ENCODE measurements at regions not wholly inside any gene's neighbourhood (a gene's known extent, or its start where the extent isn't known, plus 50 kb on each side); places are given as distances from the start of the nearest gene placed in this dataset.

- no peak for ATAC-seq
- intact Hi-C loops (cut with DNase I), result no loop called here
- no peak for DNase-seq (ENCODE audit: low spot score)
Measured at GRCh38 chr4:67082746-67083145, 462.6 kb downstream of the CENPC start.

GRCh38 chr4:67080046-67080557 lies 465.2 kb downstream of the CENPC start:
- intact Hi-C loops (cut with DNase I), result no loop called here
- no peak for ATAC-seq
- DNase-seq (ENCODE audit: low spot score), result no peak

- DNase-seq (ENCODE audit: low spot score) (no peak), ATAC-seq (no peak)
- intact Hi-C loops (cut with DNase I), result no loop called here
Measured at GRCh38 chr4:67071641-67072040, 473.7 kb downstream of the CENPC start.

GRCh38 chr4:67055319-67055718 lies 490.0 kb downstream of the CENPC start:
- intact Hi-C loops (cut with DNase I), result no loop called here
- ATAC-seq (no peak), DNase-seq (ENCODE audit: low spot score) (no peak)

GRCh38 chr4:67054896-67055295 lies 490.4 kb downstream of the CENPC start:
- DNase-seq (ENCODE audit: low spot score) (no peak), ATAC-seq (no peak)
- intact Hi-C loops (cut with DNase I), result no loop called here

- intact Hi-C loops (cut with DNase I), result no loop called here
- ATAC-seq, result no peak
- DNase-seq (ENCODE audit: low spot score), result no peak
Measured at GRCh38 chr4:67052814-67053675, 492.3 kb downstream of the CENPC start.

- no peak for DNase-seq (ENCODE audit: low spot score)
- intact Hi-C loops (cut with DNase I), result no loop called here
- no peak for ATAC-seq
Measured at GRCh38 chr4:67051000-67051789, 494.1 kb downstream of the CENPC start.

GRCh38 chr4:67049446-67049845 lies 495.9 kb downstream of the CENPC start:
- intact Hi-C loops (cut with DNase I), result no loop called here
- no peak for DNase-seq (ENCODE audit: low spot score)
- ATAC-seq, result no peak

GRCh38 chr4:67048530-67048929 lies 496.8 kb downstream of the CENPC start:
- intact Hi-C loops (cut with DNase I), result no loop called here
- DNase-seq (ENCODE audit: low spot score) (no peak), ATAC-seq (no peak)

GRCh38 chr4:67040315-67040714 lies 505.0 kb downstream of the CENPC start:
- no peak for ATAC-seq
- intact Hi-C loops (cut with DNase I), result no loop called here
- no peak for DNase-seq (ENCODE audit: low spot score)

- no peak for ATAC-seq
- DNase-seq (ENCODE audit: low spot score), result no peak
- intact Hi-C loops (cut with DNase I), result no loop called here
Measured at GRCh38 chr4:67038228-67038566, 507.1 kb downstream of the CENPC start.

- intact Hi-C loops (cut with DNase I), result no loop called here
- ATAC-seq, result no peak
- no peak for DNase-seq (ENCODE audit: low spot score)
Measured at GRCh38 chr4:67037504-67038227, 507.6 kb downstream of the CENPC start.

- no peak for ATAC-seq
Measured at GRCh38 chr4:67036791-67037190, 508.5 kb downstream of the CENPC start.

GRCh38 chr4:67035986-67036385 lies 509.3 kb downstream of the CENPC start:
- no peak for DNase-seq (ENCODE audit: low spot score)
- ATAC-seq, result no peak
- intact Hi-C loops (cut with DNase I), result no loop called here

More at GRCh38 chr4:67036791-67037190, 508.5 kb downstream of the CENPC start:
- intact Hi-C loops (cut with DNase I), result no loop called here
- DNase-seq (ENCODE audit: low spot score), result no peak

GRCh38 chr4:67035501-67035900 lies 509.8 kb downstream of the CENPC start:
- ATAC-seq (peak; percentile 74), DNase-seq (ENCODE audit: low spot score) (no peak)
- intact Hi-C loops (cut with DNase I), result no loop called here

GRCh38 chr4:67030636-67031035 lies 514.7 kb downstream of the CENPC start:
- intact Hi-C loops (cut with DNase I), result no loop called here
- DNase-seq (ENCODE audit: low spot score), result no peak
- no peak for ATAC-seq

- ATAC-seq (no peak), DNase-seq (ENCODE audit: low spot score) (no peak)
- intact Hi-C loops (cut with DNase I), result no loop called here
Measured at GRCh38 chr4:67020438-67020797, 524.9 kb downstream of the CENPC start.

- no peak for DNase-seq (ENCODE audit: low spot score)
- no peak for ATAC-seq
- intact Hi-C loops (cut with DNase I), result no loop called here
Measured at GRCh38 chr4:67019686-67020437, 525.4 kb downstream of the CENPC start.

- intact Hi-C loops (cut with DNase I), result no loop called here
- DNase-seq (ENCODE audit: low spot score), result no peak
Measured at GRCh38 chr4:67014592-67014991, 530.7 kb downstream of the CENPC start.

More at GRCh38 chr4:67014592-67014991, 530.7 kb downstream of the CENPC start:
- ATAC-seq, result no peak

All from sciatic nerve (tissue), 2 donors.